ENCODE measurements at regions not wholly inside any gene's neighbourhood (a gene's known extent, or its start where the extent isn't known, plus 50 kb on each side); places are given as distances from the start of the nearest gene placed in this dataset.

DNA sequence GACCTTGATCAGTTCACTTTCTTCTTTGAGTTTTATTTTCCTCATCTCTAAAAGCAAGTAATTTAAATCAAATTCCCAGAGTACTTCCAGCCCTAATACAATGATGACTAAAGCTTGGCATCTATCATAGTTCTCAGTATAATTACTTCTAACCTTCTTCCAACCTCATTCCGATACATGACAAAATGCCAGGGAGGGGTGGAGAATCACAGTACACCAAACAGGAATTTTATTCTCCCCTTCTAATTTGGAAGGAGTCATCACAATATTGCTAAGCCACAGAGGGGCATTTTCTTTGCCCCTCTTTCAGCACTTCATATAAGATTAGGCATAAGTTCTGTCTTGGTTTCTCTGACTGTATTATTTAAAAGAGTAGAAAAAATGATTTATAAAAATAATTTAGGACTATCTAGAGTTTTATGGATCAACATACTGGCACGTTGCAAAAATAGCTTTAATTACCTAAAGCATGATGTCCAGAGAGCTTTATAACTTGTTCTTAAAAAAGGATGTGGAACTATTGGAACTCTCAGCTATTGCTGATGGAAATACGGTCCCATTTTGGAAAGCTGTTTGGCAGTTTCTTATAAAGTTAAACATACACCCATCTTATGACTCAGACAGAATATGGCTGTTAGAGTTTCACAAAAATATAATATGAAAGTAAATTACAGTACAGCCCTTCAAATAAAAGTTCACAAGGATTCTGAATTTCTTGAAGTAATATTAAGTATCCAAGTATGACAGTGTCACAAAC is 86.9 kb upstream of the UBE2E2 start:
- TF ChIP-seq REST (IDR thresholded peaks at IDR 0.05; ENCODE audit: insufficient read depth in 1 of 2, low read depth in 2 of 2, low read length in 2 of 2) (no peak), SIN3A (IDR thresholded peaks at IDR 0.05; ENCODE audit: borderline replicate concordance, insufficient read depth, low read length) (no peak), FOXP2 (optimal IDR thresholded peaks at IDR 0.05; ENCODE audit: borderline replicate concordance, extremely low read depth, extremely low read length, insufficient read depth) (no peak), TAF1 (IDR thresholded peaks at IDR 0.05; ENCODE audit: borderline replicate concordance, insufficient read depth, low read length) (no peak), POLR2AphosphoS5 (IDR thresholded peaks at IDR 0.05; ENCODE audit: low read depth, low read length) (no peak)

GRCh38 chr3:23117856-23118255 is 85.3 kb upstream of the UBE2E2 start:
- TF ChIP-seq TAF1 (IDR thresholded peaks at IDR 0.05; ENCODE audit: borderline replicate concordance, insufficient read depth, low read length): no peak
- TF ChIP-seq SIN3A (IDR thresholded peaks at IDR 0.05; ENCODE audit: borderline replicate concordance, insufficient read depth, low read length): no peak
- no peak for TF ChIP-seq REST (IDR thresholded peaks at IDR 0.05; ENCODE audit: insufficient read depth in 1 of 2, low read depth in 2 of 2, low read length in 2 of 2)
- no peak for TF ChIP-seq FOXP2 (optimal IDR thresholded peaks at IDR 0.05; ENCODE audit: borderline replicate concordance, extremely low read depth, extremely low read length, insufficient read depth)
- no peak for TF ChIP-seq POLR2AphosphoS5 (IDR thresholded peaks at IDR 0.05; ENCODE audit: low read depth, low read length)

GRCh38 chr3:23127196-23127595 is 75.9 kb upstream of the UBE2E2 start:
- TF ChIP-seq TAF1 (IDR thresholded peaks at IDR 0.05; ENCODE audit: borderline replicate concordance, insufficient read depth, low read length): no peak
- TF ChIP-seq FOXP2 (optimal IDR thresholded peaks at IDR 0.05; ENCODE audit: borderline replicate concordance, extremely low read depth, extremely low read length, insufficient read depth): no peak
- no peak for TF ChIP-seq REST (IDR thresholded peaks at IDR 0.05; ENCODE audit: insufficient read depth in 1 of 2, low read depth in 2 of 2, low read length in 2 of 2)
- no peak for TF ChIP-seq SIN3A (IDR thresholded peaks at IDR 0.05; ENCODE audit: borderline replicate concordance, insufficient read depth, low read length)

GRCh38 chr3:23128655-23129054 is 74.5 kb upstream of the UBE2E2 start:
- TF ChIP-seq SIN3A (IDR thresholded peaks at IDR 0.05; ENCODE audit: borderline replicate concordance, insufficient read depth, low read length): no peak
- TF ChIP-seq TAF1 (IDR thresholded peaks at IDR 0.05; ENCODE audit: borderline replicate concordance, insufficient read depth, low read length): no peak
- no peak for TF ChIP-seq FOXP2 (optimal IDR thresholded peaks at IDR 0.05; ENCODE audit: borderline replicate concordance, extremely low read depth, extremely low read length, insufficient read depth)
- TF ChIP-seq POLR2AphosphoS5 (IDR thresholded peaks at IDR 0.05; ENCODE audit: low read depth, low read length): no peak
- no peak for TF ChIP-seq REST (IDR thresholded peaks at IDR 0.05; ENCODE audit: insufficient read depth in 1 of 2, low read depth in 2 of 2, low read length in 2 of 2)
